A204.1 (cell line): ENCODE measurements at regions not wholly inside any gene's neighbourhood (a gene's known extent, or its start where the extent isn't known, plus 50 kb on each side); places are given as distances from the start of the nearest gene placed in this dataset.

Experiments used
- FAIRE-seq: peaks from 2 replicates; lab custom pipeline; 2012; peaks lifted over from hg19 to GRCh38; lab: Jason Lieb, UNC

DNA sequence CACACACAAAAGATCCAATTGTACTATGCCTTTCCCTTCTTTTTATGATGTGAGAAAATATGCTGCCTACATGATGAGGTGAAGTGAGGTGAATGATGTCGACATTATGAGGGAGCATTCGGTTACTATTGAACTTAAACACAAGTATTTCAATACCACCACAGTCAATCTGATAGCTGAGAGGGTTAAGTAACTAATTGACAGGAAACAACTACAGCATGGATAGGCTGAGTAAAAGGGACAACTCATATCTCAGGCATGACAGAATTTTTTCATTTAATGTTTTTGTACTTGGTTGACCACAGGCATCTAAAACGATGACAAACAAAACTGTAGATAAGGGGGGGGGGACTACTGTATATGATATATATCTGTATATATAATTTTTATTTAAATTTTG, 488.9 kb downstream of the SH2D4B start:
- FAIRE-seq: no peak

DNA sequence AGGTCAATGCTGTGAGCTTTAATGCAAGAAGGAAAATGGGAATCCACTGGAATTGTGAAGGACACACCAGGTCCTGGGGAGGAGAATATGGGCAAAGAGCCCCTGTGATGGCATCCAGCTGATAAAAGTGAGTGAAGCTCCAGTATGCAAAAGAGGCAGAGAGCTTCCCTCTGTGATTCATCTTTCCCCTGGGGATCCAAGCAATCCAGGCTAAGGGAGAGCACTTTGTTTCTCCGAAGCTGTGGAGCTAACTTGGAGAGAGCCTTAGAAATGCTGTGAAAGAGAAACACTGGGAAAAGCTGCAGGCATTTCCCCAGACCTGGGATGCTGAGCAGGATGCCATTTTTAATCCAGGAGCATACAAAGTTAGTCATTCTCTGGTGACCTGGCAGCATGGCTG, 489.5 kb downstream of the SH2D4B start:
- no peak for FAIRE-seq

DNA sequence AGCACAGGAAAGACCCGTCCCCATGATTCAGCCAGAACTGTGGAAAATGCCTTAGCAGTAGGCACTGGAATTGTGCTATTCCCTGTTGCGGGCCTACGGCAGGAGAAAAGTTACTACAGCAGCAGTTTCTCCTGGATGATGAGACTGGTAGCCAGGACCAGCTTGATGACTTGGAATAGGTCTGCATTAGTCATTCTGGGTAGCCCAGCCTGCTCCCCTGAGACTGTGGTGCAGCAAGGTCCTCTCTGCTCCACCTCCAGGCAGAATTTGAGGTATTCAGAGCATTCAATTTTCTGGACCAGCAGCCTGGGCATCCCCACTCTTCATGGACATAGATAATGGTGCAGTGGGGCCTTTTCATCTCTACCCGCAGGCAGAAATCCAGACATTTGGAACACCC, 490.0 kb downstream of the SH2D4B start:
- no peak for FAIRE-seq

DNA sequence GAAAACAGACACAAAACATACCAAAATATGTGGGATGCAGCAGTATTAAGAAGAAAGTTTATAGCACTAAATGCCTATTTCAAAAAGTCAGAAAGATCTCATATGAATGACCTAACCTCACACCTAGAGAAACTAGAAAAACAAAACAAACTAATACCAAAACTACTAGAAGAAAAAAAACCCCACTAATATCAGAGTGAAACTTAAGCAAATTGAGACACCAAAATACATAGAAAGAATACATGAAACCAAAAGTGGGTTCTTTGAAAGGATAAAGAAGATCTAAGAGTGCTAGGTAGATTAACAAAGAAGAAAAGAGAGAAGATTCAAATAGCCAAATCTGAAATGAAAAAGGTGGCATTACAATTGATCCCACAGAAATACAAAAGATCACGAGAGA, 494.1 kb downstream of the SH2D4B start:
- no peak for FAIRE-seq

DNA sequence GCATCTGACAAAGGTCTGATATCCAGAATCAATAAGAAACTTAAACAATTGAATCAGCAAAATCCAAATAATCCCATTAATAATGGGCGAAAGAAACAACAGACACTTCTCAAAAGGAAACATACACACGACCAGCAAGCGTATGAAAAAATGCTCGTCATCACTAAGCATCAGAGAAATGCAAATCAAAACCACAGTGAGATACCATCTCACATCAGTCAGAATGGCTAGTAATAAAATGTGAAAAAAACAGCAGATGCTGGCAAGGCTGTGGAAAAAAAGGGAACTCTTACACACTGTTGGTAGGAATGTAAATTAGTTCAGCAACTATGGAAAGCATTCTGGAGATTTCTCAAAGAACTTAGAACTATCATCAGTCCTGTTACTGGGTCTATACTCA, 496.7 kb downstream of the SH2D4B start:
- no peak for FAIRE-seq

DNA sequence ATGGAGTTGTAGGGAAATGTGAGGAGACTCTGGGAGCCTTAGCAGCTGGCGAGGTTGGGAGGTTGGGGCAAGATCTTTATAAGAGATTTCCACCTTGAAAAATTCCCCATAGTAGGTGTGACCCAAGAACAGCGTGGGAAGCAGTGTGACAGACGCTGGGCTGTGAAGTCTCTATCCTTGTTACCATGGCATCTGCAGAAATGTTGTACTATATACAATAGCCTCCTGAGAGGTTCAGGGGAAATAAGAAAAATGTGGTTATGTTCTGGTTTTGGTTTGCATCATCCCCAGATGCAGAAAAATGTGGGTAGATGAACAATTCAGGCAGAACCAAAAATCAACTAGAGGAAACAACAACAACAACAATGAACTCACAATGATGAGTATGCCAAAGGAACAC, 498.6 kb downstream of the SH2D4B start:
- no peak for FAIRE-seq

DNA sequence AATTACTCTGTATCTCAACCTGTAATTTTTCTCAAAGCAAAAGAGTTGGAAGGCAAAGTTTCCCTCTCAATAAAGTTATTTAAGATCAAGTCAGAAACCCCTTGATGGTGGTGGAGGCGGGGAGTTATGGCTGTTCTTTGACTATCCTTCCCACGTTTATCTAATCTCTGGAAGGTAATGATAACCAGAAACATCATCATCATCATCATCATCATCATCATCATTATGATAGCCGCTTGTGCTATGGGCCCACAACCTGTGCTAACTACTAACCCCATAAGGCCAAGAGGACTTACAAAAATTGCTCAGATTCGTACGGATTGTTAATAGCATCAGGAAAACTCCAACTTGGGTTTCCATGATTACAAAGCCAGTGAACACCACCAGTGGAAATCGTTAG, 502.3 kb downstream of the SH2D4B start:
- FAIRE-seq: no peak

DNA sequence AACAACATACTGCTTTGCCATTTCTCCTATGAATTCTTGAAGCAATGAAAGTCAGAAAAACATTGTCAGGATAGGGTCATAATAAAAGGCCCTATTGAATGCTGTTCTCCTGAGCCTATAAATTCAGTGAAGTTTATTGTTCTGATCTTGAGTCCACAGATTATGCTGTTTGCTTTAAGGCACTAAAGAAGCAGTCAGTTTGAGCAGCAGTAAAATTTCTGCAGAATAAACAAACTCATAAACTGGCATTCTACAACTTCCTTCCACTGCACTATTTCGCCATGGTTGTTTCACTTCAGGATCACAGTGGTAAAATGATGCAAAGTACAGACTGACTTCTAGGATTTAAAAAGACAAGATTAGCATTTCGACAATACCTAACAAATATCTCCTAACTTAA, 503.2 kb downstream of the SH2D4B start:
- no peak for FAIRE-seq

DNA sequence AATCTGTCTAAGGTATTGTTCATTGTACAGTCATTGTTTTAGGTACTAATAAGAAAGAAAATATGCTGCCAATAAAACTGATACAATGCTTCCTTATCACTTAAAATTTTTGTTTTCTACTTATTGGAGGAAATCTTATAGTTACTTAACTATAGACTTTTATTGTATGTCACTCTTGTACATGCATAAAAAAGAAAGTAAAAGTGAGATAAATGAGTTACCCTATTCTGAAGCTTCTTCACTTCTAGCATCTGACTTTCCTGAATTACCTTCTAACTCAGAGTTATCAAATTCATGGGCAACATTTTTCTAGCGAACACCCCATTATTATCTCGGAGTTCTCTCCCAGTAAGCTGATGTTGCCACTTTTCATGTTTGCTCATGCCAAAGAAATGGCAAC, 504.9 kb downstream of the SH2D4B start:
- no peak for FAIRE-seq

DNA sequence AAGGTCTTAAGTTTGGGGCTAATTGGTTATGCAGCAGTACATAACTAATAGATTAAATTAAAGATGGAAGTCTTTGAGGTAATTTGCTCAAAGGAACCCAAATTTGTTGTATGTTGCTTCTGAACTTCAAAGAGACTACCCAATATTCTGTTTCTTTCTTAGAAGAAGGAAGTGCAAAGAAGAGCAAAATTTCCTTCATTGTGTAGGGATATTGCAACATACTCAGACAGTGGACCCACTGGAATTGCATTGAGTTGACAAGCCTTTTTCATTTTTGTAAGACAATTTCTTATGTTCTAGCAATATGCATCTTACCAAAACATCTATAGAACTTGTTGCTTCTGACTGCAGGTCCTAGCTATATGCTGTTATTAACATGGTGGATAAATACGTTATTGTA, 527.8 kb downstream of the SH2D4B start:
- no peak for FAIRE-seq

DNA sequence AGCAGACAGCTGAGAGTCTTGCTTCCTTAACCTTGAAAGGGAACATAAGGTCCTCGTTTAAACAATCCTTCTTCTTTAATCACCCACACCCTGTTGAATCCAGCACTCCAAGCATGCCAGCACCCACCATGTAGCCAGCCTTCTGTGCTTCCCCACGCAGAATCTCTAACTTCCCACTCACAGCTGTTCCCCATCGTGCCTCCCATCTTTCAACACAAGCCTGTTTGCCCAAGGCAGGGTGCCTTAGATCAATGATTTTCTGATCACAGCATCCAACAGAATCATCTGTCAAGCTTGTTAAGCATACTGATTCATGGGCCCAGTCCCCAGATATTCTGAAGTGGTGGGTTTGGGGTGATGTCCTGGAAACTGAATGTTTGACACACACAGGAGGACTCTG, 530.8 kb downstream of the SH2D4B start:
- FAIRE-seq: no peak

DNA sequence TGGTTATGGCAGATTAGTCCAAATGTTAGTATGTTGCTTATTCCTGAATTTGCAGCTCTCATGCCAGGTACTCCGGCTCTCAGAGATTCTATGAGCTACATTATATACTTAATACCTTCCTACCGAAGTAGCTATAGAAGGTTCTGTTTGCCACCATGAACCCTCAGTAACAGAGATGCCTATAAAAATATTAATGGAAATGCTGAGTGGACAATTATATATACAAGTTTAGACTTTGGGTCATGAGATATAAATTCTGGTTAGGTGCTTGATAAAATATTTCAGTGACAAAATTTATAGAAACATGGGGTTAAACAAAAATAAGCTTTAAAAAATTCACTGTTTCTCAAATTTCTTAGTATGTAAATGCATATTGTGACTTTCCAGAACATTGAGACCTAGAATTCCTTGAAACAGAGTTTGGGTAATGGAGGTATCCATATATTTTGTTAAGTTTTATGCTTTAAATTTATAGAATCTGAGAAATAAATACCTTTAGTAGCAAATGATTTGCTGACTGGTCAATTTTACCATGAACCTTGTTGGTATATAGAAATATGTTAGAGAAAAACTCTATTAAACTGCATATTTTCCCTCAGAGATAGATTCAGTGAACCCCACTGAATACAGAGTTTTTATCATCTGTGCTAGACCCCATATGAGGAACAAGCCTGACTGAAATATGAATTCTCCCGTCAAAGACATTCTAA, 533.5 kb downstream of the SH2D4B start:
- FAIRE-seq: no peak

DNA sequence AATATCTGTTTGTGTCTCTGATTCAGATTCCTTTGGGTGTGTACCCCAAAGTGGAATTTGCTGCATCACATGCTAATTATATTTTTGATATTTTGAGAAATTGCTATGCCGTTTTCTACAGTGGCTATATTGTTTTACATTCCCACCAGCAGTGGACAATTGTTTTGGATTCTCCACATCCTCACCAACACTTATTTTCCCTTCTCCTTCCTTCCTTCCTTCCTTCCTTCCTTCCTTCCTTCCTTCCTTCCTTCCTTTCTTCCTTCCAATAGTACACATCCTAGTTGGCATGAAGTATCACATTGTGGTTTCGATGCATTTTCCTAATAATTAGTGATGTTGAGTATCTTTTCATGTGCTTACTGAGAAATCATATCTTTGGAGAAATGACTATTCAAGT, 535.5 kb downstream of the SH2D4B start:
- no peak for FAIRE-seq

DNA sequence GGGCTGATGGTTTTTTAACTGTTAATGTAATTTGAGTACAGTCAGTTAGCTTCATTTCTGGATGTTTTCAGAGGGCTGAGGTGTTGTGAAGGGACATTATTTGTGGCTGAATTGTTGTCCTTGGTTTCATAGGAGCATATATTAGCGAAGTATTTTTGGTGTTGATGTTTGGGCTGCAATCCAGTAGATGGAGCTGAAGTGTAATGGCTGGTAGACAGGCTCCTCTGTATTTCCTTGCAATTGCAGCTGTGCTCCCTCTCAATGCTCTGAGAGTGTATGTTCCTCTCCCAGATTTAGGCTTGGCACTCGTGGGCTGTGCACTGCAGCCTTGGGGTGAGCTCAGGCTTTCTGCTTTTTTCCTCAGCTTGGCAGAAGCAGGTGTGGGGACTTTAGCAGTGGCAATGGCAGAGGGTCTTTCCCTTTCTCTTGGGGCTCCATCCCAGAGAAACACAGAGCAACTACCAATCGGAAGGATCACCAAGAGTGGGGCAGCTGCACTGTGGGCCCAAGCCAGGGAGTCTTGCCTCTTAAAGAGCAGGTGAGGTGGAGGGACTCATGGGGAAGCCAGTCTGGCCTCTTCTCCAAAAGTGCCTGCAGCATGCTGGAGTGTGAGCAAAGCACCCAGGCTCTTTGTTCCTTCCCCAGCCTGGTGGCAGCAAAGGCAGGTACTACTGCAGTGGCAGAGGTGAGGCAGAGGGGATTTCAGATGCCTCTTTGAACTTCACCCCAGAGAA, 544.4 kb downstream of the SH2D4B start:
- FAIRE-seq: no peak

DNA sequence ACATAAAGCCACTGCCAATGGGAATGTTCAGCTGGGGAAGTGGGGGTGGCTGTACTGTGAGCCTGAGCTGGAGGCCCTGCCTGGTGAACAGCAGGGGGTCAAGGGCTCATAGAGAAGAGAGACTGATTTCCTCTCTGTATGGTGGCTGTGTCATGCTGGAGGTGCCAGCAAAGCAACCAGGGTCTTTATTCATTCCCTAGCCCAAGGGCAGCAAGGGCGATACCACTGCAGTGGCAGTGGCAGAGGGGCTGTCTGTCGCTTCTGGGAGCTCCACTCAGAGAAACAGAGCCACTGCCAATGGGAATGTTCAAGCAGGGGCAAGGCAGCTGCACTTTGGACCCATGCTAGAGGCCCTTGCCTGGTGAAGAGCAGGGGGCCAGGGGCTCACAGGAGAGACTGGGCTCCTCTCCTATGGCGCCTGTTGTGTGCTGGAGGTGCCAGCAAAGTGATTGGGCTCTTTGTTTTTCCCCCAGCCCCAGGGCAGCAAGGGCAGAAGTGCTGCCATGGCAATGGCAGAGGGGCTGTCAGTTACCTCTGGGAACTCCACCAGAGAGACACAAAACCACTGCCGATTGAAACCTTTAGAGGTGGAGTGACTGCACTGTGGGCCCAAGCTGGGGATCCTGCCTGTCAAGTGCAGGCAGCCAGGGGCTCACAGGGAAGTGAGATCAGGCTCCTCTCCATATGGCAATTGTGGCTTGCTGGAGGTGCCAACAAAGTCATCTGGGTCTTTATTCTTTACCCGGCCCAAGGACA, 545.1 kb downstream of the SH2D4B start:
- no peak for FAIRE-seq

DNA sequence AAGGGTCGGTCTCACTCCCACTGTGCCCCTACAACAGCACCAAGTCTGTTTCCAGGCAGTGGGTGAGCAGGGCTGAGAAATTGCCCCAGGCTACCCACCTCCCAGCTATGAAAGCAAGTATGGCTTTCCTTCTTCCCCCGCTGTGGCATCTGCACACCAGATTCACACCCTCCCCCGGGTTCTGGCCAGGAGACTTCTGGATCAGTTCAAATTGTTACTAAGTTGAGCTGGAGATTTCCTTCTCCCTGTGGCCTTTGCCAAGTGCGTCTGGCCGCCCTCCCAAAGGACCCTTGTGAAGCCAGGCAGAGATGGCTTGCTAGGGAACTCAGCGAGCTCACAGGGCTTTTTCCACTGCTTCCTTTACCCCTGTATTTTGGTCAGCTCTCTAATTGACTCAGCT, 555.4 kb downstream of the SH2D4B start:
- FAIRE-seq: no peak

DNA sequence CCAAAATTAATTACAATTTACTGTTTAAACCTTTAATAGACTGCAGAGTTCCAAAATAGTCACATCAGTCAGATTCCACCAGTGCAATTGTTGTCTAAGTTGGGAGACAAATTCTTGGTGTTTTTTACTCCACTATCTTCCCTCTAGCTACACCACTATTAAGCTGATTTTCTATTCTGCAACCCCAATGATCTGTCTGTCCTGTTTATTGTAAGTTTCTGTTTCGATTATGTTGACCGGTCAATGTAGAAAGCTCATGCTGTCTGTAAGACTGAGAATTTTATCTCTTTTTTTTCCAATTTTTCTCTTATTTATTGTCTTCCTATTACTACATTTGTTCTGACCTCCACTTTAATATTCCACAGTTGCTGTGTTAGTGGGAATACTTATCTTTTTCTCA, 557.5 kb downstream of the SH2D4B start:
- no peak for FAIRE-seq

DNA sequence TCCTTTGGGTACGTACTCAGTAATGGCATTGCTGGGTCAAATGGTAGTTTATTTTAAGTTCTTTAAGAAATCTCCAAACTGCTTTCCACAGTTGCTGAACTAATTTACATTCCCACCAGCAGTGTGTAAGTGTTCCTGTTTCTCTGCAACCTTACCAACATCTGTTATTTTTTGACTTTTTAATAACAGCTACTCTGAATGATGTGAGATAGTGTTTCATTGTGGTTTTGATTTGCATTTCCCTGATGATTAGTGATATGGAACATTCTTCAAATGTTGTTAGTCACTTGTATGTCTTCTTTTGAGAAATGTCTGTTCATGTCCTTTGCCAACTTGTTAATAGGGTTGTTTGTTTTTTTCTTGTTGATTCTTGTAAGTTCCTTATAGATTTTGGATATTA, 558.9 kb downstream of the SH2D4B start:
- no peak for FAIRE-seq

DNA sequence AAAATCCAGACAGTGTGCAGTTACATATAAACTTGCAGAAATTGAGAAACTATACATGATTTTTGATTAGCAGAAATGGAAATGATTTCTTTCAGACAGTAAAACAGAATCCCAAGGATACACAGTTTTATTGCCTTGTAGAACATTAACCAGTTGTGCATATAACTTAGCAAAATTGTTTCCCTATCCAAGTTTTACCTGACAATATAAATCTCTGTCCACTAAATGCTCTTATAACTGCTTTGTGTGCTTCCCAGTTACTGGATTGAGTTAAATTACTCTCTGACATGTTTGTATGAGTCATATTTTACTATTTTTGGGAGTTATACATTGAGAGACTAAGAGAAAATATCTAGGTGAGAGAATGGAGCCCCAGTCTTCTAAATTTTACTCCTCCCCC, 563.4 kb downstream of the SH2D4B start:
- FAIRE-seq: no peak

DNA sequence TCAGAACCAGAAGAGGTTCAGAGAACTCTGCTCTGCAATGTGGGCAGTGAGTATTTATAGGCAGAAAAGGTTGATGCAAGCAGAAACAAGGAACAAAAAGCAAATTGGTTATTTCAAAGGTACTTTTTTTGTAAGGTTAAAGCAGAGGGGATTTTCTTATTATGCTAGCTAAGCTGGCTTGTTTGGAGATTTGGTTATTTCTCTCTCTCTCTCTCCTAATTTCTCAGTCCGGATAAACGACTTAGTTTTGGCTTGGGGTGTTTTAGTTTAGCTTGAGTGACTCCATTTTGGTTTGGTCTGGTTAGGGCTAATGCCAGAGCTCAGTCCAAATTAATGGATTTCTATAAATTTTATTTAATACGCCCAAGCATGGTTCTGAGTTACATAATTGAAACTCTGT, 566.8 kb downstream of the SH2D4B start:
- FAIRE-seq: no peak

DNA sequence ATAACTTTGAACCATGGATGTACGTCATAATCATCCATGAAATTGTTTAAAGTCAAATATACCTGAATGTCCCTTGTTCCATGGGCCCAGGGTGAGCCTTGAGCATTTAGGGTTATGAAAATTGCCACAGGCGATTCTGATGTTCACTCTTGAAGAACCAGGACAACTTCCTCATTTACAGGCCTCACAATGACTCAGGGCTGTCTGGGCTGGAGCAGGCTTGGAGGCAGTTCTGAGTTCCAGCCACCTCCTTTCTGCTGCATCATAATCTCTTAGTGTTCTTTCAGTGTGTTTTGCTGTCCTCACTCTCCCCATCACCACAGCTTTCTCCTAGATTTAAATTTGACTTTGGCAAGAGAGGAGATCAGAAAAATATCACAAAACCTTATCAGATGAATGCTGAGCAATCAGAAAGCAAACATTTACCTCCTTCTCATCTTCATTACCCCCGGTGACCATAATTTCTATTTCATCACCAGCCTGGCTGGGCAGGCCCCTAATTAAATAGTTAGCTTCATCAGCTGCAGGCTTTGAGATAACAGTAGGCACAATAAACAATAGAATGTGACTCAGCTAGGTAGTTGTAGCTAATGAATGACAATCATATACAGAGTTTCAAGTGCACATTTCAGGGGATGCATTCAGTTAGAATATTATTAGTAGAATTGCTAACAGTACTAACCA, 571.0 kb downstream of the SH2D4B start:
- no peak for FAIRE-seq

DNA sequence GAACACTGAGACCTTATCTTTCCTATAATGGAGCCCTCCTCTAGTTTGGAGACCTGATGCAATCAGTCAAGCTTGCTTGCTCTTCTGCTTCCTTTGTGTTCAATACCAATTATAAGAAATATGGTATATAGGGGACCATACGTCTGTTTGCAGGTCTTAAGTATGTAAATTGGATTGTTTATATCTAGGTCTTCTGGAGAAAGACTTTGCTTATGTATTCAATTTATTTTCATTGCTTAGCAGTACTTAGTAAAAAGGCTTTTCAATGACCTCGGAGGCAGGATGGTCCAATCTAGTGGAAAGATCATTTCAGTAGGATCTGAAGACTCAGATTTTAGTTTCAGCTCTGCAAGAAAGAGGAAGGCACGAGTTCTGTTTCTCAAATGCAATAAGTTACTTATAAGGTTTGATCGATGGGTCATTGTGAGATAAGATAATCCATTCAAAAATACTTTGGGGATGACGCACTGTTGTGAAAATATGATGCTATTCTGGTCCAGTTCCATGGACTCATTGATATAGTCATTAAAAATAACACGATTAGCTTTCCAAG, 571.6 kb downstream of the SH2D4B start:
- no peak for FAIRE-seq

DNA sequence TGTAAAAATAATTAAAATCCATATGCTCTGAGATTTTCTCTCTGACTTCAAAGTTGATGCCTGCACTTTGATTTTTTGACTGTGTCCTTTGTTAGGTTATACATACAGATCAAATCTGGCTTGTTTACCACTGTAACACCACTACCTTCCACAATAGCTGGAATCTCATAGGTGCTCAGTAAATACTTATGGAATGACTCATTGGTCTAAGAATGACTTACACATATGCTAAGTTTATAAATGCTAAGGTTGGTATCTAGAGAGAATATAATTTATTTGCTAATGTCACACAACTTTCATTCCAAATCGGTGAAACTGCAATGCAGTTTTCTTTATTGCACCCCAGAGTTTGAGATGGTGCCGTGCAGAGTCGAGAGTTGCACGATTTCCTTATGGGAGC, 578.5 kb downstream of the SH2D4B start:
- no peak for FAIRE-seq
